HG02571 (cell line): ENCODE measurements at regions not wholly inside any gene's neighbourhood (a gene's known extent, or its start where the extent isn't known, plus 50 kb on each side); places are given as distances from the start of the nearest gene placed in this dataset.
"Not testable (repeated sequence)": the region's sequence is repeated elsewhere in the genome, so short reads cannot be mapped to it uniquely, and the experiment has no call there.

Experiments
- ATAC-seq: cut with Tn5 transposase; IDR thresholded peaks from one replicate; pipeline ENCODE4 v1.9.1; 2021; ENCODE audit warnings: mild to moderate bottlenecking, moderate library complexity; ENCODE audit not compliant: unreplicated experiment

DNA sequence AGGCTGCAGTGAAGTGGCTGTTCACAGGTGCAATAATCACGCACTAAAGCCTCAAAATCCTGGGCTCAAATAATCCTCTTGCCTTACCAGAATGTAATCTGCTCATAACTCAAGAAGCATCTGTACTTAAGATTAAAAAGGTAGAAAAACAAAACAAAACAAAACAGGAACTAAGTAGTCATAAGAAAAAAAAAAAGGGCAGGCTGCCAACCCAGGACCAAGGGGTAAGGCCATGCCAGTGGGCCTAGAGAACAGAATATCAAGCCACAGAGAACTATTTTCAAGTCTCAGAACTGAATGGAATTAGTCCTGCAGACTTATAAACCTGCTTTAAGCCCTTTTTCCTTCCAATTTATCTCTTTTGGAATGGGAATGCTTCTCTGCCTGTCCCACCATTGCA lies 64.8 kb upstream of the TBC1D3K start:
- no peak for ATAC-seq

DNA sequence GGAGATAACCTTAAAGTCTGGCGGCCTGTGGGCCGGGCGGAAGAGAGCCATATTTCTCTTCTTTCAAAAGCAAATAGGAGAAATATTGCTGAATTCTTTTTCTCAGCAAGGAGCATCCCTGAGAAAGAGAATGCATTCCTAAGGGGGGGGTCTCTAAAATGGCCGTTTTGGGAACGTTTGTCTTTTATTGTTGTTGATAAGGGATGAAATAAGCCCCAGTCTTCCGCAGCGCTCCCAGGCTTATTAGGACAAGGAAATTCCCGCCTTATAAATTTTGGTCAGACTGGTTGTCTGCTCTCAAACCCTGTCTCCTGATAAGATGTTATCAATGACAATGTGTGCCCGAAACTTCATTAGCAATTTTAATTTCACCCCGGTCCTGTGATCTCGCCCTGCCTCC lies 65.8 kb upstream of the TBC1D3K start:
- not testable (repeated sequence) for ATAC-seq

DNA sequence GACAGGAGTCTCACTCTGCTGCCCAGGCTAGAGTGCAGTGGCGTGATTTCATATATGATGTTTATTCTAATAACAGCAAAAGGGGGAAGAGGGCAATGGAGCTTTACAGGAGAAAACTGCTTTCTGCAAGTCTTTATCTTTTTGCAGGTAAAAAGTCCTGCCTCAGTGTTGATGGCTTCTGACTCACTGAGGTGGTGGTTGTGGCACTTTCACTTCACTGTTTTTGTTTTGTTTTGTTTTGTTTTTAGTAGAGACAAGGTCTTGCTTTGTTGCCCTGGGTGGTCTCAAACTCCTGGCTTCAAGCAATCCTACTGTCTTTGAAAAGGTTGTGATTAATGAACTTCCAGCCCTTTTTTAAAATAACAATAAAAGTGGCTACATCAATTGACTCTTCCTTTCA lies 68.0 kb upstream of the TBC1D3K start:
- ATAC-seq = no peak

DNA sequence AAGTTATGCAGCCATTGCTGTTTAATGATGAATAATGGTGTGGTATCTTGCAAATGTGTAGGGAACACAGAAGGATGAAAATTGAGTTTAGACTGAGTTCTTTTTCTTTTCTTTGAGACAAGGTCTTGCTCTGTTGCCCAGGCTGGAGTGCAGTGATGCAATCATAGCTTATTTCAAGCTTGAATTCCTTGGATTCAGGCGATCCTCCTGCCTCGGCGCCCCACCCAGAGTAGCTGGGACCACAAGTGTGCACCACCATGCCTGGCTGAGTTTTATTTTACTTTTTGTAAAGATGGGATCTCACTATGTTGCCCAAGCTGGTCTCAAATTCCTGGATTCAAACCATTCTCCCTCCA lies 74.6 kb upstream of the TBC1D3K start:
- ATAC-seq = no peak

DNA sequence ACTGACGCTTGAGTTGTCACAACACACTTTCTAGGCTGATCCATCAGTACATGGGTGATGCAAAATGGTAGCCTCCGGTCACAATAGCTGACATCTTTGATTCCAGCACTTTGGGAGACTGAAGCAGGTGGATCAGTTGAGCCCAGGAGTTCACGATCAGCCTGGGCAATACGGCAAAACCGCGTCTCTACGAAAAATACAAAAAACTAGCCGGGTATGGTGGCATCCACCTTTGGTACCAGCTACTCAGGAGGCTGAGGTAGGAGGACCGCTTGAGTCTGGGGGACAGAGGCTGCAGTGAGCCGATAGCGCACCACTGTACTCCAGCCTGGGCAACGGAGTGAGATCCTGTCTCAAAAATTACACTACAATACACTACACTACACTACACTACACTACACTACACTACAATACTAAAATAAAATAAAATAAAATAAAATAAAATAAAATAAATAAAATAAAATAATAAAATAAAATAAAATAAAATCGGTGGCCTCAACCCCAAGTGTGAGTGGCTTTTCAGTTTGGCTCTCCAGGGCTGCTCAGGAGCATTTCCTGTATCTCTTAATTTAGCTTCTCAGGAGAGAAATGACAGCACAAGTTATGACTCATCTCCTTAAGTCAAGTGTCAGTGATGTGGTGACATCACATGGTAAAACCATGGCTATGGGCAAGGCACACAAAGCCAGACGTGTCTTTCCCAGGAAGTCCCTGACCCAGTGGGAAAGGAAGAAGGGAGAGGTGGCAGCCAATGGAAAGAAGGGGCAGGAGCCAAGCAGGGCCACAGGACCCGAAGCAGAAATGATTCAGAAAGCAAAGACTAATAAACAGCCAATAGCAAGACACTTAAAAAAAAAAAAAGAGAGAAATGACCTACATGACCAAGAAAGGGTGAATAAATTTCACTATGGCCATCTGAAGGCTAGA lies 75.3 kb upstream of the TBC1D3K start:
- peak; percentile 59 for ATAC-seq

DNA sequence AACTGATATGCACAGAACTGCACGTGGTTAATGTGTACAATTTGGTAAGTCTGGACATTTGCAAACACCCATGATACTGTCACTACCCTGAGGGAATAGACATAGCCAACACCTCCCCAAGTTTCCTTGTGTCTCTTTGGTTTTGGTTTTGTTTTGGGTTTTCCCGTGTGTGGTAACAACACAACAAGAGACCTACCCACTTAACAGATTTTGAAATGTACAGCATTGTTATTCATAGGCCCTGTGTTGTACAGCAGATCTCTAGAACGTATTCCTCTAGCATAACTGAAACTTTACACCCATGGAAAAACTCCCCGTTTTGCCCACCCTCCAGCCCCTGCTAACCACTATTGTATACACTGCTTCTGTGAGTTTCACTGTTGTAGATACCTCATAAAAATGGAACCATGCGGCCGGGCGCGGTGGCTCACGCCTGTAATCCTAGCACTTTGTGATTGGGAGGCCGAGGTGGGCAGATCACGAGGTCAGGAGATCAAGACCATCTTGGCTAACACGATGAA lies 76.3 kb upstream of the TBC1D3K start:
- no peak for ATAC-seq

DNA sequence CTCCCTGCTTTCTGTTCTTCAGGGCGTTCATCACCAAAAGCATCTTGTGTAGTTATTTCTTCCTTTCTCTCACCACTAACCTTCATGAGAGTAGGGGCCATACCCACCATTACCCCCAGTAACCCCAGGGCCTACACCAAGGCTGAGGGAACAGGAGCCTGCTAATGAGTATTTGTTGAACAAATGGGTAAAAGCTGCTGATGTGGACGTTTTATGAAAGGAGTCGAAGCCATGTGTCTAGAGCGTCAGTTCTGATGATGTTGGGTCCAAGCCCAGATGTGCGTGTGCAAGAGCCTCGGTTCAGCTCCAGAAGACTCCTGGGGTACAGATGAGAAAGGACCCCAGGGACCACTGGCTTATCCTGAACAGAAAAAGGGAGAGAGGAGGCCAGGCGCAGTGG lies 77.1 kb upstream of the TBC1D3K start:
- no peak for ATAC-seq

DNA sequence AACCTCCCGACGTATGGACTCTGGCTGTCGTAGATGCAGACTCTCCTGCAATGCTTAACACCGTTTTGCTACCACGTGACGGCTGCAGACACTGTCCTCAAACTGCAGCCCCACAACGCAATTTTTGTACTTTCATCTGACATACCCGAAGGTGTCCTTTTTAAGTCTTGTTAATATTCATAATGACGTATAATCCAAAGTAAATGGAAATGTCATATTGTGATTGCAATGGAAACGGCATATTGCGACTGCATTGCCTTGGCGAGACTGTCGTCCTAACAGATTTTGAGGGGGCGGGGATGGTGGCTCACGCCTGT lies 79.3 kb upstream of the TBC1D3K start:
- ATAC-seq = no peak

DNA sequence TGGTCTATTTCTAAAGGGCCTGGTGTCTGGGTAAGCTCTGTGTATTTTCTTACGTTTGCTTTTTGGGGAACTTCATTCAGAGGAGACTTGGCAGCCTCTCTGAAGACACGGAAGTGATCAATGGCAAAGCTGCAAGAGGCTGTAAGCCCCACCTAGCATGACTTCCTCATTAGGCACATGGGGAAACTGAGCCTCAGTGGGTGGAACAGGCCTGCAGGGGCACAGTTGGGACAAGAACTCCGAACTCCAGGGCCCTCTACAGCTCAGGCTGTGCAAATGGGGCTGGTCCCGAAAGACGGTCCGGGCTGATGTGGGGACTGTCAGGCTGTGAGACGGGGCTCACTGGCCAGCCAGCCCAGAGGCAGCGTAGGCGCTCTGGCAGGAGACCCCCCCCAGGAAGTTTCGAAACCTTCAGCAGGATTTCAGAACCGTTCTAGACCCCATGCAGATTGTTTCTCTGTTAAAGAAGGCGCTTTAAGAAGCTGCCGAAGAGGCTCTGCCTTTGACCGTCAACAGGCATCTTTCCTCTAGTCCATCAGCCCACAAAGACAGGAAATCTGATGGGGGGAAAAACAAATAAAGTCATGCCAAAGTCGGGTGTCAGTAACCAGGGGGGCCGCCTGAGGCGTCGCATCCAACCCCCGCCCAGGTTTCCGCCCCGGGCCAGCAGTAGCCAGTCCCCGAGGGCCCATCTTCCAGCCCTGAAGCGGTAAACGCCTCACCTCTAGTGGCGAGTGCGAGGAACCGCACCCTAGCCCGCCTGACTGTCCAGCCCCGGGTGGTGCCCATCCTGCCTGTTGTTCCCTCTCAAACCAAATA lies 79.8 kb upstream of the TBC1D3K start:
- ATAC-seq = peak; percentile 56

DNA sequence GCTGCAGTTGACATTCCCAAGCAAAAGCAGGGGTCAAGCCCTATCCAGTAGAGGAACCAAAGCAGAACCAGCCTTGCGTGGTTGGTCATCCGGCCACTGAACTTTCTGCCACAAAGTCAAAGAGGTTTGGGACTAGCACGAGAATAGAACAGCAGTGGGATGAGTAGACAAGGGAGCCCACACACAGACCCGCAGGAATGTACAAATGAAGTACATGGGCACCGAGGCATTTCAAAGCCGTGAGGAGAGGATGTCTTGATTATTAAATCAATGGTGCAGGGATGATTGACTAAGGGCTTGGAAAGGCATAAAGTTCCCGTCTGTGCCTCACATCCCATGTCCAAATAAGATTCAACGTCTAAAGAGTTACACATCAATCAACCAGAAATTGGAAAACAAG lies 81.8 kb upstream of the TBC1D3K start:
- ATAC-seq = no peak

DNA sequence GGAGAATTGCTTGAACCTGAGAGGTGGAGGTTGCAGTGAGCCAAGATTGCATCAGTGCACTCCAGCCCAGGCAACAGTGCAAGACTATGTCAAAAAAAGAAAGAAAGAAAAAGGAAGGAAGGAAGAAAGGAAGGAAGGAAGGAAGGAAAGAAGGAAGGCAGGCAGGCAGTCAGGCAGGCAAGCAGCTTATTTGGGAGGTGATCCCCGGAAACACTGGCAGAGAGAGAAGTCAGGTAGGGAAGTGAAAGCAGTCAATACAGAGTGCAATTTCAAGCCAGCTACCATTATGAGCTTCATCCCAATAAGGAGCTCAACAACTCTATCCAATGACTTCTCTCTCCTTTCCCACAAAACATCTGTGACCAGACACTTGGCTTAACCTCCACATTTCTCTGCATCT lies 83.0 kb upstream of the TBC1D3K start:
- no peak for ATAC-seq

DNA sequence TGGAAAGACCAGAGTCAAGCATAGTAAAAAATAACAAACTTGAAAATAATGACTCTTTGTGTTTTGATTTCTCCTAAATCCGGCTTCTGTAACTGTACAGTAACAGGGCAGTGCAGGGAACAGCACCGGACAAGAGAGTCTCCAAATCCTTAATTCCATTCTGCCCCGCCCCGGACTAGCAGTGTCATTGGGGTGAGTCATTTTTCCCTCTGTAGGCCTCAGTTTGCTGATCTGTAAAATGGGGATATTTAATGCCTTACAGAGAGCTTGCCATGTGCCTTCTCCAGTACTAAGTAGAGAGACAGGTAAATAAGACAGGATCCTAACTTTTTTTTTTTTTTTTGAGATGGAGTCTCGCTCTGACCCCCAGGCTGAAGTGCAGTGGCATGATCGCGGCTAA lies 83.6 kb upstream of the TBC1D3K start:
- ATAC-seq = no peak

DNA sequence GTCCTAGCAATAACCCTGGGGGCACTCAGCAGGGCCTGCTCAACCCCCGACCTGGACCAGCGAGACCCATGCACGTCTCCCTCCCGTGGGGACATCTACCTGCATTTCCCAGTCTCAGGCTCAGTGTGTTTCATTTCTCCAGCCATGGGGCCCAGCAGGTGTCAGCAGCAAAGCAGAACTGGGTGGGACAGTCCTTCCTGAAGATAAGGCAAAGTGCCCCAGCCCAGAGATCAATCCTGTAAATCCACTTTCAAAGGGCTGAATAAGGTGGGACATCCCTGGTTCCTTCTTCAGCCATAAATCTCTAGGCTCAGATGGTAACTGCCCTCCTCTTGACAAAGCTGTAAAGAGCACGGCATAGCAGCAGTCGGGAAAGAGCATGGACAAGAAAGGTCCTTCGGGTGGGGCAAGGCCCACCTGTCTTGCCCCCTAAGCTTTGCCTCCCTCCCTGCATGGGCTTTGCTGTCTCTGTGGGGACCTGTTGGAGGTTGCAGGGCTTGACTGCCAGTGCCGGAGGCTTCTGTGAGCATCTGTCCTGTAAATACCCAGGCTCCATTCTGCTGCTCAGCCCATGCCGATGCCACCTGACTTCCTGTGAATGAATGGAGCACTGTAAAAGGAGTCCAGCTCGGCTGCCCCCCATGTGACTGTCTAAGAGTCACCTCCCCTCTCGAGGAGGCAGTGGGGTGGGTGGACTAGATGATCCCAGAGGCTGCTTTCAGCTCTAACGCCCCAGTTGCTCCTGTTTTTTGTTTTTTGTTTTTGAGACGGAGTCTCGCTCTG lies 84.8 kb upstream of the TBC1D3K start:
- ATAC-seq = no peak

DNA sequence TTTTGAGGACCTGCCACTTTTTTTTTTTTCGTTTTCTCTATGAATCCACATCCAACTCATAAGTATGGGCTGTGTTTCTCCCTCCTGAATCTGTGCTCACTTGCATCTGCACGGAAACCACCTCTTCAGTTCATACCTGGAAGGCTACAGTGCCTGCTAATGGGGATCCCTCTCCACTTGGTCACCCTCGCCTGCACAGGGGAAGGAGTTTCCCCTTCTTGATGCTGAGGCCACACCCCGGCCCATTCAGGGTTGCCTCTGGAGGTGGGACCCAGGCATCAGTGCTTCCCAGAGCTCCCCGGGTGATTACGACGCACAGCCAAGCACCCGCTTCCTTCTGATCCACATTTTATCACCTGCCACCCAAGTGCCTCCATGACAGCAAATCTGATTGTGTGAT lies 85.9 kb upstream of the TBC1D3K start:
- no peak for ATAC-seq

DNA sequence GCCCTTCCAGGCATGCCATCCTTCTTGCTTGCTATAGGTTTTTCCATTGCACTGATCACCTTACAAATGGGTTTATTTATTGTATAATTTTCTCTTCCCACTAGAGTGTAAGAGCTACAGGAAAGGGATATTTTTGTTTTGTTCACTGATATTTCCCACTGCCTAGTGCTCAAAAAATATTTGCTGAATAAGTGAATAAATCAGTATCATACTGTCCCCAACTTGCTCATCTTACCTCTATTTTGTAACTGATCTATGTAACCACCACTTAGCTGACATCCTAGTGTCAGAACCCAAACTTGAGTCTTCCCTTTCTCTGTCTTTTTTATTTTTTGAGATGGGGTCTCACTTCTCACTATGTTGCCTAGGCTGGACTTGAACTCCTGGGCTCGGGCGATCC lies 87.6 kb upstream of the TBC1D3K start:
- ATAC-seq = no peak

DNA sequence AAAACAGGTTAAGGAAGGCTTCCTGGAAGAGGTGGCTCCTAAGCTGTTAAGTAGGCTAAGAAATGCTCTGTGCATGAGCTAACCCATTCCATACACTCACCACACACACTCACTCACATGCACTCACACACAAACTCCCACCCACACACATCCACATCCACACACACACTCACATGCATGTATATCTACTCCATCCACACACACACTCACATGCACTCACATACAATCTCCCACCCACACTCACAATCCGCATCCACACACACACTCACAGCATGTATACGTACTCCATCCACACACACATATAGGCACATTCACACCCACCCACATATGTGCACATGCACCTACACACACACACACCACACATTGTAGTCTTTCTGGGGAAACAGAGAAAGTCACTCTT lies 89.3 kb upstream of the HNF1B start:
- ATAC-seq = no peak

DNA sequence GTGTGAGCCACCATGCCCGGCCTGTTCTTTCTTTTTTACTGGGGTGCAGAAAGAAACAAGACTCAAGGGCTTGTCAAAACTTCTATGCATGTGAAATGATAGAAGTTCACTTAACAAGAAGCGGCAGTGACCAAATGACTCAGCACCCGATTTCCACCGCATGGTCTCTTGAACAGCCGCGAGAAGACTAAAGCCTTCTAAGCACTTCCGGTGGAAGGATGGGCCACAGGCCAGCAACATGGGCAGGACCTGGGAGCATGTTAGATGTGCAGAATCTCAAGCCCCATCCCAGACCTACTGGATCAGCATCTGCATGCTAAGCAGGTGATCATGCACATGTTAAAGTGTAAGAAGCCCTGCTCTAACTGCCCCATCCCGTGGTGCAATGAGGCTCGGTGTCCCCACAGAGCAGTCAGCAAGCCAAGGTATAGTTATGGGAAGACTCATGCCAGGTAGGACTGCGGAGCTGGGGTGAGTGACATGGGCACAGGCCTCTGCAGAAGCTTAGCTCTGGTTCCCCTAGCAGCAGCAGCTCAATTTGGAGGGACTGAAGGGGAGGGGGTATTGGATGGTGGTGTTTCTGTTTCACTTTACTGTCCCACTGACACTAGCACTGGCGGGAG lies 88.5 kb upstream of the HNF1B start:
- no peak for ATAC-seq

DNA sequence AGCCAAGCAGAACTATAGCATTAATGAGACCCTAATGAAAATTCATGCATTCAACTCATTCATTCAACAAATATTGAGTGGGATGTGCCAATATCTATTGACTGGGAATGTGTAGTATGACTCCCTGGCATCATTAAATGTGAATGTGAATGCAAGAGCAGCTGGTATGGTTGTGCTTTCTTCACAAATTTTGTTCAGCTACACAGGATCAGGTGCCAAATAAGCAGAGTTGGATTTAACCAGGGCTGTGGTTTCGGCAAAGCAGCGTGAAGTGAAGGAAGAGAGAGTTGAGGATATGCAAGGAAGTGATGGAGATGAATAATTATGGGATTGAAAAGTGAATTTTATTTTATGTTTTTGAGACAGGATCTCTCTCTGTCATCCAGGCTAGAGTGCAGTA lies 87.1 kb upstream of the HNF1B start:
- ATAC-seq = no peak

DNA sequence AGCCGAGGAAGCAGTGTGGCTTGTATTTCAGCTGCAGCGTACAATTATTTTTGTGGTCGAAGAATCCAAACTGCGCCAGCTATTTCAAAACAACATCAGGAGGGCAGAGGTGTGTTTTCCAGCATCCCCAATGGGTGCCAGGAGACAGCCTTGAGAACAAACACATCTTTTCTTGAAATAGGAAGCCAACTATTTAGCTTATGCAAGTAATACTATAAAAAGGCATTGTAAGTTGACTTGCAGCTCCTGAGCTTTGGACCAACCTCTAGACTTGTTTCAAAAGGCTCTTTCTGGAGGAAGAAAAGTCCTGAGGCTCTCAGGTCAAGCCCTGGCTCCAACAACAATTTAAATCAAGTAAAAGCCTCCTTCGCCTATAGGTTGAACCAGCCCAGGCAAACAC lies 86.6 kb upstream of the HNF1B start:
- no peak for ATAC-seq

DNA sequence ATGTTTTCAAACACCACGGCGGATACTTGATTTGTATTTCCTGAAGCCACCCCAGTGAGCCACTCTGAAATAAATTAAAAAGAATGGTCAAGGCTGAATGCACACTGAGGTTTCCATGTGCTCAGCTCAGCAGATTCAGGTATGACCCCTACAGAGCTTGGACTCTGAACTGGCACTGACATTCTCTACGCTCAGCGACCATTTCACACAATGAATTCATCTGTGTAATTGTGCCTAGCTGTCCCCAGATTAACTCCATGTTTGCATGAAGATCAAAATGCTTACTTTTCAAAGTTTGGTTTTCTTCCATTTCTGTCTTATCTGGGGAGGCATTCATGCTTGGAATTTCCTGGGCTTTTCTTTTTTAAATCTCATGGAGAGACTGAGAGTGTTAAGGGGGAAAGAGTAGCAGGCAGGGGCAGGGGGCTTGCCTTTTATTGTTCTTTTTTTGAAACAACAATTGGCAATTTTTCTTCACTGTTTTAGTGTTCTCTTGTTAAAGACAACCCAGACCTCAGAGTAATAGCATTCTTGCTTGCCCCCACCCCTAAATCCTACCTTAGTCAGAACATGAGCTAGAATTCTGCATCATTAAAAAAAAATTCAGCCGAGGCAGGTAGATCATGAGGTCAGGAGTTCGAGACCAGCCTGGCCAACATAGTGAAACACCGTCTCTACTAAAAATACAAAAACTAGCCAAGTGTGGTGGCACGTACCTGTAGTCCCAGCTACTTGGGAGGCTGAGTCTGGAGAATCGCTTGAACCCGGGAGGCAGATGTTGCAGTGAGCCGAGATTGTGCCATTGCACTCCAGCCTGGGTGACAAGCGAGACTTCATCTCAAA lies 85.5 kb upstream of the HNF1B start:
- no peak for ATAC-seq
